Right lobe of liver (tissue), 6 donors: ENCODE measurements at regions not wholly inside any gene's neighbourhood (a gene's known extent, or its start where the extent isn't known, plus 50 kb on each side); places are given as distances from the start of the nearest gene placed in this dataset.

Experiments
- ATAC-seq, 4 donors: fragments of 200-7000 bp; cut with Tn5 transposase; one replicate each; pipeline ENCODE4 v1.9.1; 2020; ENCODE audit warnings: mild to moderate bottlenecking in 4 of 4, moderate library complexity in 4 of 4
- DNase-seq, 3 donors: peaks; one replicate each; pipeline ENCODE4 v3.0.0-alpha.2; 2020
- H3K27ac ChIP-seq, 3 donors: fragments of 200-600 bp; one replicate each; pipeline ENCODE4 v1.8.0; 2022
- H3K27me3 ChIP-seq, 2 donors: fragments of 200-600 bp; one replicate each; pipeline ENCODE4 v1.8.0; 2022
- H3K36me3 ChIP-seq, 4 donors: fragments of 200-600 bp; sonication (generic) in 1 of 4; one replicate each; pipeline versions ENCODE4 v1.5.1 to v1.8.0; 2017 to 2022; ENCODE audit warnings: control low read depth in 1 of 4
- H3K4me1 ChIP-seq, 4 donors: fragments of 200-600 bp; sonication (generic) in 1 of 4; one replicate each; pipeline versions ENCODE4 v1.5.1 to v1.8.0; 2017 to 2022; ENCODE audit warnings: control low read depth in 1 of 4
- H3K4me3 ChIP-seq, 3 donors: fragments of 200-600 bp; one replicate each; pipeline ENCODE4 v1.8.0; 2022
- H3K9me3 ChIP-seq, 4 donors: fragments of 200-600 bp; sonication (generic) in 1 of 4; one replicate each; pipeline versions ENCODE4 v1.5.1 to v1.8.0; 2017 to 2022; ENCODE audit warnings: control low read depth in 1 of 4
- CTCF ChIP-seq, 4 donors: fragments of 200-600 bp in 3 of 4; fragments of 450-650 bp in 1 of 4; IDR thresholded peaks; one replicate each; pipeline versions ENCODE4 v1.5.1 to v1.8.0; 2016 to 2022; ENCODE audit warnings: antibody characterized with exemption in 4 of 4, mild to moderate bottlenecking in 2 of 4
- POLR2A ChIP-seq: fragments of 450-650 bp; IDR thresholded peaks from one replicate; pipeline ENCODE4 v1.6.1; 2017; ENCODE audit warnings: antibody characterized with exemption, mild to moderate bottlenecking
- WGBS: methylation state at CpG from one replicate; pipeline ENCODE4 v1.1.6; 2018; ENCODE audit warnings: low coverage, low lambda C conversion rate; ENCODE audit not compliant: insufficient coverage; ENCODE audit errors: missing lambda C conversion rate; 5-methylcytosine and 5-hydroxymethylcytosine counted together
- intact Hi-C, 2 donors: fragments of 100-400 bp; cut with DNase I; formaldehyde crosslinking; loops; one replicate each; pipeline versions ENCODE4 v1.11.2 to v1.14.1; 2022
- donor health status: DM: no; HTN: yes; CAD: no.
- donor health status: DM: no; HTN: no; CAD: no.
- donor health status: DM: no; HTN: no; CAD: no.
- donor health status: DM: no; HTN: yes; CAD: no.
- donor health status: DM: no; HTN: yes; CAD: no.

- 70% methylated on average over 3 of the region's 3 CpGs for WGBS
- DNase-seq, result no peak
- TF ChIP-seq CTCF (IDR thresholded peaks at IDR 0.05) (no peak), POLR2A (no peak)
These were observed 140.9 kb downstream of the TMEM30B start for GRCh38 chr14:61140271-61140670.

GRCh38 chr14:61139006-61139599 is 142.0 kb downstream of the TMEM30B start:
- intact Hi-C loops, result no loop called here
- Histone ChIP-seq H3K4me3 (no peak overlapping the region), H3K27ac (no peak overlapping the region), H3K27me3 (no peaks in the 10 kb centered on the region), H3K36me3 (no peaks in the 10 kb centered on the region), H3K4me1 (no peaks in the 10 kb centered on the region), H3K9me3 (no peaks in the 10 kb centered on the region)
- no peak for DNase-seq
- TF ChIP-seq POLR2A, result no peak
- TF ChIP-seq CTCF (IDR thresholded peaks at IDR 0.05), result no peak
- WGBS, result 50% methylated on average over 1 of the region's 2 CpGs
- ATAC-seq, result no peak

More at GRCh38 chr14:61140271-61140670, 140.9 kb downstream of the TMEM30B start:
- Histone ChIP-seq H3K36me3 (no peaks in the 10 kb centered on the region), H3K27ac (no peak overlapping the region), H3K4me3 (no peak overlapping the region), H3K27me3 (no peaks in the 10 kb centered on the region), H3K4me1 (no peaks in the 10 kb centered on the region), H3K9me3 (no peaks in the 10 kb centered on the region)
- intact Hi-C loops, result no loop called here
- no peak for ATAC-seq

- no peak for ATAC-seq
- peaks cover 0 to 9% (median 0%) of the 10 kb centered on the region in 4 donors for H3K4me1 ChIP-seq
- DNase-seq, result no peak
- 59% methylated on average over 5 of the region's 6 CpGs for WGBS
- no peaks in the 10 kb centered on the region for H3K36me3 ChIP-seq
- no peak for TF ChIP-seq POLR2A
- no peak overlapping the region for H3K27ac ChIP-seq
- H3K4me3 ChIP-seq, result no peak overlapping the region
- no peaks in the 10 kb centered on the region for H3K9me3 ChIP-seq
- H3K27me3 ChIP-seq, result no peaks in the 10 kb centered on the region
- intact Hi-C loops, result no loop called here
These were observed 148.2 kb downstream of the TMEM30B start for GRCh38 chr14:61132894-61133293.

GRCh38 chr14:61132336-61132735 is 148.8 kb downstream of the TMEM30B start:
- no peaks in the 10 kb centered on the region for H3K36me3 ChIP-seq
- WGBS, result 82% methylated on average over 3 of the region's 3 CpGs
- H3K27me3 ChIP-seq, result no peaks in the 10 kb centered on the region
- no peaks in the 10 kb centered on the region for H3K9me3 ChIP-seq
- TF ChIP-seq POLR2A, result no peak
- TF ChIP-seq CTCF (IDR thresholded peaks at IDR 0.05), result no peak
- intact Hi-C loops, result no loop called here
- H3K27ac ChIP-seq, result no peak overlapping the region
- H3K4me3 ChIP-seq, result no peak overlapping the region
- ATAC-seq (no peak), DNase-seq (no peak)
- H3K4me1 ChIP-seq, result peaks cover 0 to 9% (median 0%) of the 10 kb centered on the region in 4 donors

- H3K9me3 ChIP-seq, result no peaks in the 10 kb centered on the region
These were observed 149.6 kb downstream of the SLC38A6 start for GRCh38 chr14:61130512-61131260.

More at GRCh38 chr14:61130512-61131260, 149.6 kb downstream of the SLC38A6 start:
- 74% methylated on average over 4 of the region's 10 CpGs for WGBS
- Histone ChIP-seq H3K4me1 (peaks cover 0 to 9% (median 0%) of the 10 kb centered on the region in 4 donors), H3K4me3 (no peak overlapping the region), H3K27ac (no peak overlapping the region), H3K27me3 (no peaks in the 10 kb centered on the region), H3K36me3 (no peaks in the 10 kb centered on the region)
- TF ChIP-seq POLR2A (no peak), CTCF (IDR thresholded peaks at IDR 0.05) (no peak)
- ATAC-seq (no peak), DNase-seq (no peak)
- intact Hi-C loops, result no loop called here
